ENCODE measurements at regions not wholly inside any gene's neighbourhood (a gene's known extent, or its start where the extent isn't known, plus 50 kb on each side); places are given as distances from the start of the nearest gene placed in this dataset.

GRCh38 chr6:4591218-4591617, 185.0 kb upstream of the CDYL start:
- Histone ChIP-seq H3K4me3 (no peak overlapping the region), H3K4me1 (no peaks in the 10 kb centered on the region), H3K27me3 (replicated peaks in 1 of 7) (no peaks in the 10 kb centered on the region), H3K36me3 (no peaks in the 10 kb centered on the region), H3K27ac (no peak overlapping the region), H3K9me3 (no peaks in the 10 kb centered on the region)
- no peak for TF ChIP-seq POLR2A (IDR thresholded peaks at IDR 0.05)
- TF ChIP-seq CTCF (IDR thresholded peaks at IDR 0.05 in 8 of 11, conservative IDR thresholded peaks at IDR 0.05 in 3 of 11) = no peak
- no peak for TF ChIP-seq POLR2AphosphoS5 (IDR thresholded peaks at IDR 0.05)
- intact Hi-C loops (cut with DNase I; ENCODE audit: low total_unique reads) = no loop called here
- WGBS, 5 donors = 85 to 92% (median 88%) methylated on average over 6 of the region's 6 CpGs
- DNase-seq = no peak

GRCh38 chr6:4589295-4589694, 186.9 kb upstream of the CDYL start:
- Histone ChIP-seq H3K27ac (no peak overlapping the region), H3K4me3 (no peak overlapping the region), H3K4me1 (no peaks in the 10 kb centered on the region), H3K27me3 (replicated peaks in 1 of 7) (no peaks in the 10 kb centered on the region), H3K36me3 (no peaks in the 10 kb centered on the region), H3K9me3 (no peaks in the 10 kb centered on the region)
- WGBS, 5 donors = 83 to 100% (median 90%) methylated on average over 2 of the region's 2 CpGs; no CpG with 5 or more reads in 1 of the 5 donors
- no peak for TF ChIP-seq CTCF (IDR thresholded peaks at IDR 0.05 in 8 of 11, conservative IDR thresholded peaks at IDR 0.05 in 3 of 11)
- TF ChIP-seq POLR2A (IDR thresholded peaks at IDR 0.05) = no peak
- no peak for TF ChIP-seq POLR2AphosphoS5 (IDR thresholded peaks at IDR 0.05)
- intact Hi-C loops (cut with DNase I; ENCODE audit: low total_unique reads) = no loop called here
- DNase-seq = no peak

- no peaks in the 10 kb centered on the region for H3K9me3 ChIP-seq
- TF ChIP-seq POLR2A (IDR thresholded peaks at IDR 0.05) (no peak), CTCF (IDR thresholded peaks at IDR 0.05 in 8 of 11, conservative IDR thresholded peaks at IDR 0.05 in 3 of 11) (no peak), POLR2AphosphoS5 (IDR thresholded peaks at IDR 0.05) (no peak)
- no peaks in the 10 kb centered on the region for H3K36me3 ChIP-seq
- no peak overlapping the region for H3K4me3 ChIP-seq
- H3K27me3 ChIP-seq (replicated peaks in 1 of 7) = no peaks in the 10 kb centered on the region
- no peak overlapping the region for H3K27ac ChIP-seq
- WGBS, 5 donors = 75 to 93% (median 90%) methylated on average over 7 of the region's 7 CpGs
- intact Hi-C loops (cut with DNase I; ENCODE audit: low total_unique reads) = no loop called here
- H3K4me1 ChIP-seq = no peaks in the 10 kb centered on the region
- DNase-seq = no peak
Observed at GRCh38 chr6:4588581-4588980, 187.6 kb upstream of the CDYL start.

GRCh38 chr6:4588163-4588562, 188.0 kb upstream of the CDYL start:
- WGBS, 5 donors = 89 to 95% (median 93%) methylated on average over 5 of the region's 5 CpGs

More at GRCh38 chr6:4588163-4588562, 188.0 kb upstream of the CDYL start:
- Histone ChIP-seq H3K27ac (no peak overlapping the region), H3K36me3 (no peaks in the 10 kb centered on the region), H3K27me3 (replicated peaks in 1 of 7) (no peaks in the 10 kb centered on the region), H3K4me1 (no peaks in the 10 kb centered on the region), H3K4me3 (no peak overlapping the region), H3K9me3 (no peaks in the 10 kb centered on the region)
- no peak for TF ChIP-seq POLR2AphosphoS5 (IDR thresholded peaks at IDR 0.05)
- no peak for TF ChIP-seq POLR2A (IDR thresholded peaks at IDR 0.05)
- TF ChIP-seq CTCF (IDR thresholded peaks at IDR 0.05 in 8 of 11, conservative IDR thresholded peaks at IDR 0.05 in 3 of 11) = no peak
- intact Hi-C loops (cut with DNase I; ENCODE audit: low total_unique reads) = no loop called here
- no peak for DNase-seq

Data from spleen (tissue), 11 donors.